Mucosa of rectum (tissue), 2 donors: ENCODE measurements at regions not wholly inside any gene's neighbourhood (a gene's known extent, or its start where the extent isn't known, plus 50 kb on each side); places are given as distances from the start of the nearest gene placed in this dataset.

Experiments
- H3K27ac ChIP-seq, 2 donors: one replicate each; pipeline ENCODE4 v1.7.0; 2013; ENCODE audit warnings: inconsistent platforms in 2 of 2, low read depth in 2 of 2, low read length in 2 of 2
- H3K27me3 ChIP-seq, 2 donors: one replicate each; pipeline ENCODE4 v1.7.0; 2013; ENCODE audit warnings: low read length in 2 of 2; ENCODE audit not compliant: control insufficient read depth in 2 of 2, insufficient read depth in 2 of 2
- H3K36me3 ChIP-seq, 2 donors: one replicate each; pipeline ENCODE4 v1.7.0; 2013; ENCODE audit warnings: low read length in 2 of 2; ENCODE audit not compliant: control insufficient read depth in 2 of 2, insufficient read depth in 2 of 2
- H3K4me1 ChIP-seq, 2 donors: one replicate each; pipeline ENCODE4 v1.7.0; 2013; ENCODE audit warnings: low read length in 2 of 2, mild to moderate bottlenecking in 1 of 2; ENCODE audit not compliant: control insufficient read depth in 2 of 2, insufficient read depth in 2 of 2
- H3K4me3 ChIP-seq, 2 donors: one replicate each; pipeline ENCODE4 v1.7.0; 2013; ENCODE audit warnings: low read length in 2 of 2
- H3K9ac ChIP-seq, 2 donors: one replicate each; pipeline ENCODE4 v1.7.0; 2013; ENCODE audit warnings: low read length in 2 of 2, low read depth in 1 of 2, mild to moderate bottlenecking in 1 of 2
- H3K9me3 ChIP-seq, 2 donors: one replicate each; pipeline ENCODE4 v1.7.0; 2013; ENCODE audit warnings: low read length in 2 of 2; ENCODE audit not compliant: control insufficient read depth in 2 of 2
- donor health status: healthy.
- donor health status: Normal muscosa, but diverticular disease.

DNA sequence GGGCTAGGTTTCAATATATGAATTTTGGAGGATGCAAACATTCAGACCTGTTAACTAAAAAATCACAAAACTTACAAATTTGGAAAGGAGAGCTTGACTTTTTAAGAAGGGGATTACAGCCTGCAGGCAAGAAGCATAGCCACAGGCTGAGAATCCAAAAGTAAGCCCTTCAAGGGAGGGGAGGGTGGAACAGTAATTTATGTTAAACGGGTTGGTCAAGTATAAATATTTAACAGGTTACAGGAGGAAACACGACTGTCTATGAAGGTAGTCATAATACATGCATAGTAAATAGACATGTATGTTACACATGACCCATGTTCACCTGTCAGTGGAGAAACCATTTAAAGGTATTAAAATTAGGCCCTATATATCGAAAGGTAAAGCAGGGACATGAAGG is 261.1 kb upstream of the RGS18 start:
- H3K9me3 ChIP-seq, result no peaks in the 10 kb centered on the region
- no peak overlapping the region for H3K9ac ChIP-seq
- H3K36me3 ChIP-seq, result no peaks in the 10 kb centered on the region
- no peak overlapping the region for H3K4me3 ChIP-seq
- H3K4me1 ChIP-seq, result no peaks in the 10 kb centered on the region
- no peaks in the 10 kb centered on the region for H3K27me3 ChIP-seq
- H3K27ac ChIP-seq, result no peak overlapping the region

DNA sequence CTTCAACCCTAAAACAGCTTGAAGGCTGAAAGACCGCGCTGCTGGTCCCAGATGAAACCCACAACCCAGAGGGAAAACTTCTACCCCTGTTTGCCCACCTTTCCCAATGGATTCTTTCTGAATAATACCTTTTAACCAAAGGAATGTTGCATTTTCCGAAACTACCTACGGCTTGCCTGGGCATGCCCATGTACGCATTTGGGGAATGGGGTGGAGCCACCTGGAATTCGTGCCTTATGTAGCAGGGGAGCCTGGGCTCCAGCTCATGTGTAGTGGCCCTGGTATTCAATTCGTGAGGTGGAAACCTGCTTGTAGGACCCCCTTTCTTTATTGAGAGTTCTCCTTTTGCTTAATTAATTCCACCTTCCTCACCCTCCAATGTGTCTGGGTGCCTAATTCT is 256.6 kb upstream of the RGS18 start:
- H3K27me3 ChIP-seq, result no peaks in the 10 kb centered on the region
- no peak overlapping the region for H3K4me3 ChIP-seq
- H3K9me3 ChIP-seq, result no peaks in the 10 kb centered on the region
- H3K27ac ChIP-seq, result no peak overlapping the region
- no peaks in the 10 kb centered on the region for H3K36me3 ChIP-seq
- H3K9ac ChIP-seq, result no peak overlapping the region
- no peaks in the 10 kb centered on the region for H3K4me1 ChIP-seq

- Histone ChIP-seq H3K9me3 (no peaks in the 10 kb centered on the region), H3K4me1 (no peaks in the 10 kb centered on the region), H3K9ac (no peak overlapping the region), H3K27me3 (no peaks in the 10 kb centered on the region), H3K36me3 (no peaks in the 10 kb centered on the region), H3K27ac (no peak overlapping the region), H3K4me3 (no peak overlapping the region)
These were observed 253.3 kb upstream of the RGS18 start for GRCh38 chr1:191904991-191905390.

- Histone ChIP-seq H3K27ac (no peak overlapping the region), H3K9me3 (no peaks in the 10 kb centered on the region), H3K36me3 (no peaks in the 10 kb centered on the region), H3K4me1 (no peaks in the 10 kb centered on the region), H3K9ac (no peak overlapping the region), H3K4me3 (no peak overlapping the region), H3K27me3 (no peaks in the 10 kb centered on the region)
These were observed 252.5 kb upstream of the RGS18 start for GRCh38 chr1:191905781-191906180.

GRCh38 chr1:191907121-191907520 is 251.1 kb upstream of the RGS18 start:
- H3K36me3 ChIP-seq, result no peaks in the 10 kb centered on the region
- H3K27me3 ChIP-seq, result no peaks in the 10 kb centered on the region

GRCh38 chr1:191910245-191910644 is 248.0 kb upstream of the RGS18 start:
- H3K4me3 ChIP-seq, result no peak overlapping the region
- no peaks in the 10 kb centered on the region for H3K36me3 ChIP-seq
- H3K27me3 ChIP-seq, result no peaks in the 10 kb centered on the region
- H3K9me3 ChIP-seq, result no peaks in the 10 kb centered on the region
- H3K27ac ChIP-seq, result no peak overlapping the region
- H3K9ac ChIP-seq, result no peak overlapping the region
- no peaks in the 10 kb centered on the region for H3K4me1 ChIP-seq

More at GRCh38 chr1:191907121-191907520, 251.1 kb upstream of the RGS18 start:
- Histone ChIP-seq H3K4me1 (no peaks in the 10 kb centered on the region), H3K27ac (no peak overlapping the region), H3K9me3 (no peaks in the 10 kb centered on the region), H3K4me3 (no peak overlapping the region), H3K9ac (no peak overlapping the region)

DNA sequence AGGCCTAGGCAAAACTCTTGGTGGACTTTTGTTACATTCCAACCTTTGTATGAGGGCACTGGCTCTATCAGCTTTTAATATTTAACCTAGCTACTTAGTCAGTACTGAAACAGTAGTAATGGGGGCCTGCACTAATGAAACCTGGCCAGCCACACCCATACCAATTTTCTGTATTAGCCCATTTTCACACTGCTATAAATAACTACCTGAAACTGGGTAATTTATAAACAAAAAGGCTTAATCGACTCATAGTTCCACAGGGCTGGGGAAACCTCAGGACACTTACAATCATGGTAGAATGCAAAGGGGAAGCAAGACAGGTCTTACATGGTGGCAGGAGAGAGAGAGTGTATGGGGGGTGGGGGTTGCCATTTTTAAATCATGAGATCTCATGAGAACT is 245.7 kb upstream of the RGS18 start:
- no peaks in the 10 kb centered on the region for H3K4me1 ChIP-seq
- no peaks in the 10 kb centered on the region for H3K9me3 ChIP-seq
- no peaks in the 10 kb centered on the region for H3K27me3 ChIP-seq
- H3K4me3 ChIP-seq, result no peak overlapping the region
- H3K9ac ChIP-seq, result no peak overlapping the region
- H3K27ac ChIP-seq, result no peak overlapping the region
- no peaks in the 10 kb centered on the region for H3K36me3 ChIP-seq

GRCh38 chr1:191913260-191913977 is 244.8 kb upstream of the RGS18 start:
- Histone ChIP-seq H3K27me3 (no peaks in the 10 kb centered on the region), H3K9me3 (no peaks in the 10 kb centered on the region), H3K36me3 (no peaks in the 10 kb centered on the region), H3K9ac (no peak overlapping the region), H3K27ac (no peak overlapping the region), H3K4me1 (no peaks in the 10 kb centered on the region), H3K4me3 (no peak overlapping the region)

- Histone ChIP-seq H3K9ac (no peak overlapping the region), H3K36me3 (no peaks in the 10 kb centered on the region), H3K4me3 (no peak overlapping the region), H3K27me3 (no peaks in the 10 kb centered on the region), H3K4me1 (no peaks in the 10 kb centered on the region), H3K27ac (no peak overlapping the region), H3K9me3 (no peaks in the 10 kb centered on the region)
These were observed 228.9 kb upstream of the RGS18 start for GRCh38 chr1:191929383-191929782.

DNA sequence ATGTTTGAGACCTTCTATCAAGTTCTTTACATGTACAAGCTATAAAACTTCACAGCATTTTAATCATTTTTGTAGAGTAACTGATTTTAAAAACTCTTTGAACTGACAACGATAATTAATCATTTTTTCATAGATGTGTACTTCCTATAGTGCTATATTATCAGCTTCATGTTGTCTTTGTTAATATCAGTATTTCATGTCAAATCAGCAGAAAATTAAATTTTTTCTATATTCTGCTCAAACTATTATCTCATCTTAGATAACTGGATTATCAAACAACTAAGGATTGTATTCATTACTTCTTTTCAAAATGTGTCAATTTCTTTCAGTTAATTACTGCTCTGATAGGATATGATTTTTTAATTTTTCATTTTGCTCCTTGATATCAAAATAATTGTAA is 214.6 kb upstream of the RGS18 start:
- H3K4me3 ChIP-seq, result no peak overlapping the region
- H3K27me3 ChIP-seq, result no peaks in the 10 kb centered on the region
- H3K9ac ChIP-seq, result no peak overlapping the region
- H3K36me3 ChIP-seq, result no peaks in the 10 kb centered on the region
- no peak overlapping the region for H3K27ac ChIP-seq
- H3K9me3 ChIP-seq, result no peaks in the 10 kb centered on the region
- H3K4me1 ChIP-seq, result no peaks in the 10 kb centered on the region

DNA sequence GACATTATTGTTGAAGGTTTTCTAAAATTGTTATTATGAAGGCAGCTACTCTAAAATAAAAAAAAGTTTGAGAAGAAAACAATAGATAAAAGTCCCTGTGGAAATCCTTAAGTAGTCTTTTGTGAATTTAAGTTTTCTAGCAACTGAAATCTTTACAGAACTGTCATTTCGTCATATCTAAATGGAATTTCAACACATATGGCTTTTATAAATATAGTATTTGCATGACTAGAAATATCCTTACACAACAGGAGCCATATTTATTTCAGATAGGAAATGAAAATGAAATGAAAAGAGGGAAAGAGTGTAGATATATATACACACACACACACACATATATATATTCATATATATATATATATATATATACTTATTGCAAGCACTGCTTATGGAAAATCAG is 204.7 kb upstream of the RGS18 start:
- H3K4me1 ChIP-seq, result no peaks in the 10 kb centered on the region
- no peak overlapping the region for H3K9ac ChIP-seq
- H3K27me3 ChIP-seq, result no peaks in the 10 kb centered on the region
- H3K27ac ChIP-seq, result no peak overlapping the region
- no peaks in the 10 kb centered on the region for H3K9me3 ChIP-seq
- H3K36me3 ChIP-seq, result no peaks in the 10 kb centered on the region
- no peak overlapping the region for H3K4me3 ChIP-seq
